SU-DHL-6 (cell line): ENCODE measurements at regions not wholly inside any gene's neighbourhood (a gene's known extent, or its start where the extent isn't known, plus 50 kb on each side); places are given as distances from the start of the nearest gene placed in this dataset.
"Not testable (repeated sequence)": the region's sequence is repeated elsewhere in the genome, so short reads cannot be mapped to it uniquely, and the experiment has no call there.

Experiments
- H2AFZ ChIP-seq: fragments of 200-600 bp; sonication (generic); 2 replicates; pipeline ENCODE4 v1.6.1; 2014; ENCODE audit warnings: low read depth, mild to moderate bottlenecking, moderate library complexity, mixed read lengths, antibody characterized with exemption, low read length; ENCODE audit not compliant: severe bottlenecking
- H3F3A ChIP-seq: fragments of 200-600 bp; shearing (Covaris generic); 2 replicates; pipeline ENCODE4 v1.6.0; 2016; ENCODE audit warnings: antibody characterized with exemption, mild to moderate bottlenecking; ENCODE audit not compliant: insufficient read depth
- H3K27ac ChIP-seq: fragments of 200-600 bp; sonication (generic); 2 replicates; pipeline ENCODE4 v1.5.1; 2016; ENCODE audit warnings: low read depth, mild to moderate bottlenecking, low read length, moderate library complexity, mixed read lengths
- H3K27me3 ChIP-seq: fragments of 200-600 bp; sonication (generic), shearing (Covaris generic); 2 replicates; pipeline ENCODE4 v1.6.0; 2014; ENCODE audit warnings: mild to moderate bottlenecking, low read length
- H3K36me3 ChIP-seq: fragments of 200-600 bp; sonication (generic); 2 replicates; pipeline ENCODE4 v1.6.1; 2014; ENCODE audit warnings: mild to moderate bottlenecking, low read length, mixed read lengths
- H3K4me2 ChIP-seq: fragments of 300-600, 200-600 bp; shearing (Covaris generic), sonication (generic); 2 replicates; pipeline ENCODE4 v1.6.0; 2014; ENCODE audit warnings: low read length, low read depth, mild to moderate bottlenecking; ENCODE audit not compliant: poor library complexity, severe bottlenecking
- H3K4me3 ChIP-seq: fragments of 200-600 bp; sonication (generic); 2 replicates; pipeline ENCODE4 v1.5.1; 2014; ENCODE audit warnings: antibody characterized with exemption, low read length, mild to moderate bottlenecking, mixed read lengths; ENCODE audit not compliant: insufficient read depth, poor library complexity, severe bottlenecking
- H3K79me2 ChIP-seq: fragments of 200-600 bp; sonication (generic); 2 replicates; pipeline ENCODE4 v1.6.1; 2014; ENCODE audit warnings: mild to moderate bottlenecking, low read length, moderate library complexity; ENCODE audit not compliant: insufficient read depth
- H3K9ac ChIP-seq: fragments of 200-600 bp; sonication (generic); 2 replicates; pipeline ENCODE4 v1.7.0; 2014; ENCODE audit warnings: mild to moderate bottlenecking, low read length
- H3K9me2 ChIP-seq: fragments of 200-600 bp; sonication (generic); replicated peaks from 2 replicates; pipeline ENCODE4 v1.6.1; 2014; ENCODE audit warnings: low read length; ENCODE audit not compliant: insufficient read depth
- H3K9me3 ChIP-seq: fragments of 200-600 bp; sonication (generic); 2 replicates; pipeline ENCODE4 v1.6.1; 2014; ENCODE audit warnings: low read length, mixed read lengths; ENCODE audit not compliant: insufficient read depth
- H4K20me1 ChIP-seq: fragments of 200-600 bp; sonication (generic); 2 replicates; pipeline ENCODE4 v1.6.1; 2014; ENCODE audit warnings: low read depth, mild to moderate bottlenecking, antibody characterized with exemption, low read length, moderate library complexity, mixed read lengths
- CTCF ChIP-seq: fragments of 200-600 bp; sonication (generic); IDR thresholded peaks from one replicate; pipeline ENCODE4 v1.5.1; 2017; ENCODE audit warnings: antibody characterized with exemption, mild to moderate bottlenecking, low read length, moderate library complexity; ENCODE audit not compliant: insufficient read depth, poor library complexity, severe bottlenecking
- EZH2phosphoT487 ChIP-seq: fragments of 200-600 bp; sonication (generic), shearing (Covaris generic); conservative IDR thresholded peaks from 2 replicates; pipeline ENCODE4 v1.6.1; 2018; ENCODE audit warnings: mild to moderate bottlenecking, antibody characterized with exemption, low read length, moderate library complexity, mixed read lengths

- Histone ChIP-seq H3K4me2 (no peak overlapping the region), H3K79me2 (no peaks in the 10 kb centered on the region), H3K9ac (no peak overlapping the region), H3K27me3 (no peaks in the 10 kb centered on the region), H3K9me3 (no peaks in the 10 kb centered on the region), H3K4me3 (no peak overlapping the region), H3K27ac (no peak overlapping the region), H4K20me1 (no peaks in the 10 kb centered on the region), H3K9me2 (no peaks in the 10 kb centered on the region), H3K36me3 (no peaks in the 10 kb centered on the region), H2AFZ (no peak overlapping the region), H3F3A (no peaks in the 10 kb centered on the region)
- TF ChIP-seq EZH2phosphoT487 (no peak), CTCF (no peak)
Observed at GRCh38 chr4:27973056-27973455, 1112.4 kb downstream of the STIM2 start.

- TF ChIP-seq EZH2phosphoT487 = no peak
- no peak for TF ChIP-seq CTCF
- no peak overlapping the region for H3K27ac ChIP-seq
- no peaks in the 10 kb centered on the region for H3K79me2 ChIP-seq
- no peak overlapping the region for H3K4me2 ChIP-seq
- H2AFZ ChIP-seq = no peak overlapping the region
- no peaks in the 10 kb centered on the region for H4K20me1 ChIP-seq
- H3K4me3 ChIP-seq = no peak overlapping the region
- no peaks in the 10 kb centered on the region for H3K36me3 ChIP-seq
- H3F3A ChIP-seq = no peaks in the 10 kb centered on the region
- H3K9ac ChIP-seq = no peak overlapping the region
- no peaks in the 10 kb centered on the region for H3K9me3 ChIP-seq
- H3K27me3 ChIP-seq = no peaks in the 10 kb centered on the region
- H3K9me2 ChIP-seq = no peaks in the 10 kb centered on the region
Observed at GRCh38 chr4:27973700-27974099, 1113.1 kb downstream of the STIM2 start.

GRCh38 chr4:27974339-27974738, 1113.7 kb downstream of the STIM2 start:
- Histone ChIP-seq H3K9me2 (no peaks in the 10 kb centered on the region), H3K9me3 (no peaks in the 10 kb centered on the region), H3F3A (no peaks in the 10 kb centered on the region), H2AFZ (no peak overlapping the region), H3K36me3 (no peaks in the 10 kb centered on the region), H4K20me1 (no peaks in the 10 kb centered on the region), H3K27ac (no peak overlapping the region), H3K27me3 (no peaks in the 10 kb centered on the region), H3K79me2 (no peaks in the 10 kb centered on the region), H3K4me2 (no peak overlapping the region), H3K4me3 (no peak overlapping the region), H3K9ac (no peak overlapping the region)
- no peak for TF ChIP-seq CTCF
- no peak for TF ChIP-seq EZH2phosphoT487

DNA sequence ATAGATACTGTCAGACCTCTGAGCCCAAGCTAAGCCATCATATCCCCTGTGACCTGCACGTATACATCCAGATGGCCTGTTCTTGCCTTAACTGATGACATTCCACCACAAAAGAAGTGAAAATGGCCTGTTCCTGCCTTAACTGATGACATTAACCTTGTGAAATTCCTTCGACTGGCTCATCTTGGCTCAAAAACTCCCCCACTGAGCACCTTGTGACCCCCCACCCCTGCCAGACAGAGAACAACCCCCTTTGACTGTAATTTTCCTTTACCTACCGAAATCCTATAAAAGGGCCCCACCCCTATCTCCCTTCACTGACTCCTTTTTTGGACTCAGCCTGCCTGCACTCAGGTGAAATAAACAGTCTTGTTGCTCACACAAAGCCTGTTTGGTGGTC, 1114.2 kb downstream of the STIM2 start:
- not testable (repeated sequence) for H3K36me3 ChIP-seq, H3K79me2 ChIP-seq, H3K4me3 ChIP-seq, H3K9ac ChIP-seq, H3K4me2 ChIP-seq, H3K27me3 ChIP-seq, H3F3A ChIP-seq, H4K20me1 ChIP-seq, H3K9me2 ChIP-seq, H3K27ac ChIP-seq, H3K9me3 ChIP-seq, H2AFZ ChIP-seq

DNA sequence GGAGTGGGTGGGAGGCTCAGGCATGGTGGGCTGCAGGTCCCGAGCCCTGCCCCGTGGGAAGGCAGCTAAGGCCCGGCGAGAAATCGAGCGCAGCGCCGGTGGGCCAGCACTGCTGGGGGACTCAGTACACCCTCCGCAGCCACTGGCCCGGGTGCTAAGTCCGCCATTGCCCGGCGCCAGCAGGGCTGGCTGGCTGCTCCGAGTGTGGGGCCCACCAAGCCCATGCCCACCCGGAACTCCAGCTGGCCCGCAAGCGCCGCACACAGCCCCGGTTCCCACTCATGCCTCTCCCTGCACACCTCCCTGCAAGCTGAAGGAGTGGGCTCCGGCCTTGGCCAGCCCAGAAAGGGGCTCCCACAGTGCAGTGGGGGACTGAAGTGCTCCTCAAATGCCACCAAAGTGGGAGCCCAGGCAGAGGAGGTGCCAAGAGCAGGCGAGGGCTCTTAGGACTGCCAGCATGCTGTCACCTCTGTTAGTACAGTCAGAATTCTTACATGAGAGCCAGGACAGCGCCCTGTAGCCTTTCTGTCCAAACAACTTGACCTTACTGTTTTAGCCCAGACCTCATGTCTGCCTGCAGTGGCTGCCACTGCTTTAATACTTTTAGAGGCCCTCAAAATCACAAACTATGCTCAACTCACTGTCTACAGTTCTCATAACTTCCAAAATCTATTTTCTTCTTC, 1117.9 kb downstream of the STIM2 start:
- not testable (repeated sequence) for H3K79me2 ChIP-seq, H3F3A ChIP-seq, H3K4me2 ChIP-seq, H3K9me2 ChIP-seq, H4K20me1 ChIP-seq, H2AFZ ChIP-seq, H3K9me3 ChIP-seq, H3K4me3 ChIP-seq, H3K27ac ChIP-seq, H3K9ac ChIP-seq, H3K27me3 ChIP-seq, H3K36me3 ChIP-seq
